SK-N-SH (cell line): ENCODE measurements at regions not wholly inside any gene's neighbourhood (a gene's known extent, or its start where the extent isn't known, plus 50 kb on each side); places are given as distances from the start of the nearest gene placed in this dataset.

Experiments used
- EZH2phosphoT487 ChIP-seq: fragments of 200-600 bp; sonication (generic); IDR thresholded peaks from 2 replicates; pipeline ENCODE4 v1.6.1; 2017; ENCODE audit warnings: low read depth, mixed run types, mild to moderate bottlenecking, antibody characterized with exemption, moderate library complexity, borderline replicate concordance
- TAF1 ChIP-seq: IDR thresholded peaks from 2 replicates; pipeline ENCODE4 v1.6.1; 2012; ENCODE audit warnings: low read depth, mild to moderate bottlenecking, low read length, moderate library complexity, borderline replicate concordance
- USF2 ChIP-seq: fragments of 150-350 bp; IDR thresholded peaks from 2 replicates; pipeline ENCODE4 v1.6.1; 2017; ENCODE audit warnings: antibody characterized with exemption, low read length, low read depth, borderline replicate concordance
- TF ChIP-seq, protein P1 (sequence below): fragments of 200-600 bp; sonication (generic); IDR thresholded peaks from 2 replicates; pipeline ENCODE4 v1.6.1; 2017; ENCODE audit warnings: antibody characterized with exemption, mild to moderate bottlenecking, moderate library complexity

- TF ChIP-seq TAF1 = no peak
- TF ChIP-seq, protein P1, sequence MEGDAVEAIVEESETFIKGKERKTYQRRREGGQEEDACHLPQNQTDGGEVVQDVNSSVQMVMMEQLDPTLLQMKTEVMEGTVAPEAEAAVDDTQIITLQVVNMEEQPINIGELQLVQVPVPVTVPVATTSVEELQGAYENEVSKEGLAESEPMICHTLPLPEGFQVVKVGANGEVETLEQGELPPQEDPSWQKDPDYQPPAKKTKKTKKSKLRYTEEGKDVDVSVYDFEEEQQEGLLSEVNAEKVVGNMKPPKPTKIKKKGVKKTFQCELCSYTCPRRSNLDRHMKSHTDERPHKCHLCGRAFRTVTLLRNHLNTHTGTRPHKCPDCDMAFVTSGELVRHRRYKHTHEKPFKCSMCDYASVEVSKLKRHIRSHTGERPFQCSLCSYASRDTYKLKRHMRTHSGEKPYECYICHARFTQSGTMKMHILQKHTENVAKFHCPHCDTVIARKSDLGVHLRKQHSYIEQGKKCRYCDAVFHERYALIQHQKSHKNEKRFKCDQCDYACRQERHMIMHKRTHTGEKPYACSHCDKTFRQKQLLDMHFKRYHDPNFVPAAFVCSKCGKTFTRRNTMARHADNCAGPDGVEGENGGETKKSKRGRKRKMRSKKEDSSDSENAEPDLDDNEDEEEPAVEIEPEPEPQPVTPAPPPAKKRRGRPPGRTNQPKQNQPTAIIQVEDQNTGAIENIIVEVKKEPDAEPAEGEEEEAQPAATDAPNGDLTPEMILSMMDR = no peak
- TF ChIP-seq USF2 = no peak
- no peak for TF ChIP-seq EZH2phosphoT487
Measured at GRCh38 chr22:19639610-19640135, 74.6 kb upstream of the SEPTIN5 start.
